Natural killer cell (primary cell): ENCODE measurements at regions not wholly inside any gene's neighbourhood (a gene's known extent, or its start where the extent isn't known, plus 50 kb on each side); places are given as distances from the start of the nearest gene placed in this dataset.

Experiments used
- ATAC-seq, 3 donors: fragments of 150-1000 bp in 2 of 3; fragments of 200-7000 bp in 1 of 3; cut with Tn5 transposase; 1 replicate in 1 of 3; 2 replicates in 2 of 3; pipeline ENCODE4 v1.10.0; 2021; ENCODE audit warnings: mild to moderate bottlenecking in 2 of 3, moderate library complexity in 2 of 3
- DNase-seq, 2 donors: peaks; one replicate each; pipeline versions ENCODE4 v3.0.0 to v3.0.0-alpha.2; 2013 to 2021; ENCODE audit warnings: mixed read lengths in 1 of 2
- H3K27ac ChIP-seq: one replicate; pipeline ENCODE4 v1.5.1; 2013; ENCODE audit warnings: mild to moderate bottlenecking, low read length
- H3K27me3 ChIP-seq: one replicate; pipeline ENCODE4 v1.6.1; 2013; ENCODE audit warnings: low read length; ENCODE audit not compliant: control insufficient read depth, insufficient read depth
- H3K36me3 ChIP-seq: one replicate; pipeline ENCODE4 v1.6.1; 2013; ENCODE audit warnings: low read length; ENCODE audit not compliant: control insufficient read depth, insufficient read depth
- H3K4me1 ChIP-seq: one replicate; pipeline ENCODE4 v1.6.1; 2013; ENCODE audit warnings: low read length; ENCODE audit not compliant: control insufficient read depth, insufficient read depth
- H3K4me3 ChIP-seq: one replicate; pipeline ENCODE4 v1.5.1; 2013; ENCODE audit warnings: low read length
- H3K9me3 ChIP-seq: one replicate; pipeline ENCODE4 v1.6.1; 2013; ENCODE audit warnings: low read length; ENCODE audit not compliant: control insufficient read depth, insufficient read depth
- H3K27ac Mint-ChIP-seq, 2 donors: one replicate each; pipeline ENCODE4 v1.8.0; 2022; ENCODE audit warnings: mild to moderate bottlenecking in 2 of 2, mixed read lengths in 2 of 2, moderate library complexity in 1 of 2
- H3K27me3 Mint-ChIP-seq, 2 donors: one replicate each; pipeline ENCODE4 v1.8.0; 2022; ENCODE audit warnings: low read depth in 2 of 2, mixed read lengths in 2 of 2
- H3K36me3 Mint-ChIP-seq: one replicate; pipeline ENCODE4 v1.8.0; 2022; ENCODE audit warnings: mixed read lengths
- H3K4me1 Mint-ChIP-seq, 2 donors: one replicate each; pipeline ENCODE4 v1.8.0; 2022; ENCODE audit warnings: mixed read lengths in 2 of 2
- H3K4me3 Mint-ChIP-seq: one replicate; pipeline ENCODE4 v1.8.0; 2022; ENCODE audit warnings: mild to moderate bottlenecking, moderate library complexity, mixed read lengths
- H3K9me3 Mint-ChIP-seq, 2 donors: one replicate each; pipeline ENCODE4 v1.8.0; 2022; ENCODE audit warnings: mixed read lengths in 2 of 2
- CTCF ChIP-seq: fragments of 200-600 bp; IDR thresholded peaks from one replicate; pipeline ENCODE4 v1.8.0; 2022; ENCODE audit warnings: antibody characterized with exemption
- WGBS: methylation state at CpG from one replicate; pipeline ENCODE4 v1.1.7; 2013; ENCODE audit warnings: missing lambda C conversion rate; ENCODE audit not compliant: insufficient coverage; 5-methylcytosine and 5-hydroxymethylcytosine counted together
- intact Hi-C: fragments of 100-400 bp; cut with micrococcal nuclease; formaldehyde crosslinking; loops from one replicate; pipeline ENCODE4 v1.14.2; 2022

DNA sequence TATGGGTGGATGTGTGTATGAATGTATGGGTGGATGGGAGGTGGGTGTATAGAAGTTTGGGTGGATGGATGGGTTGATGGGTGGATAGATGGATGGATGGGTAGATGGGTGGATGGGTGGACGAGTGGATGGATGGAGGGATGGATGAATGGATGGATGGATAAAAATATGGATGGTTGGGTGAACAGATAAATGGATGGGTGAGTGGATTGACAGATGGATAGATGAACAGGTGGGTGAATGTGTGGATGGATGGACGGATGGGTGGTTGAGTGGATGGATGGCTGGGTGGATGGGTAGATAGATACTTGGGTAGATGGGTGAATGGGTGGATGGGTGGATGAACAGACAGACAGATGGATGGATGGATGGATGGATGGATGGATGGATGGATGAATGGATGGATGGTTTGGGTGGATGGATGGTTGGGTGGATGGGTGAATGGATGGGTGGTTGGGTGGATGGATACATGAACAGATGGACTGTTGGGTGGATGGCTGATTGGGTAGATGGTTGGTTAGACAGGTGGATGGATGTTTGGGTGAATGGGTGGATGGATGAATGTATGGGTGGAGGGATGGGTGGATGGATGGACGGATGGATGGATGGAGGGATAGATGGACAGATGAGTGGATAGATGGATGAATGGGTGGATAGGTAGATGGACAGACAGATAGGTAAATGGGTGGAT lies 166.8 kb downstream of the IRX2 start:
- ATAC-seq (no peak), DNase-seq (no peak)
- intact Hi-C loops, result no loop called here
- Mint-ChIP-seq H3K27ac (no peak overlapping the region), H3K4me3 (no peak overlapping the region), H3K9me3 (peaks cover 7 to 8% of the 10 kb centered on the region in 2 donors), H3K4me1 (no peaks in the 10 kb centered on the region), H3K27me3 (no peaks in the 10 kb centered on the region), H3K36me3 (no peaks in the 10 kb centered on the region)
- Histone ChIP-seq H3K4me3 (no peak overlapping the region), H3K4me1 (no peaks in the 10 kb centered on the region), H3K36me3 (no peaks in the 10 kb centered on the region), H3K27ac (no peak overlapping the region), H3K27me3 (no peaks in the 10 kb centered on the region), H3K9me3 (peaks cover 6% of the 10 kb centered on the region)
- 65% methylated on average over 3 of the region's 3 CpGs for WGBS
- TF ChIP-seq CTCF, result no peak

DNA sequence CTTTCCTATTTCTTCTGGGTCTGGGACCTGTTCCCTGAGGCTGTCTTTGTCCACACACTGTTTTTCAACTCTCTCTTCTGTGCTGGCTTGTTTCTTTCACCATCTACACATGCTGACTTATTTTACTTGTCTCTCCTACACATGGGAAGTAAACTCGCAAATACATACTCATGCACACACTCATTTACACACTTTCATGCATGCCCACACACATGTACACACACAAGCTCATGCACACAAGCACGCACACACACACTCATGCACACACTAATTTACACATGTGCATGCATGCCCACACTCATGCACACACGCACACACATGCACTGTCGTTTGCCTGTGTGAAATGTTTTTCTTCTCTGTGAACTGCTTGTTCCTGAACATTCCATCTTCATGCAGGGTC lies 169.0 kb downstream of the IRX2 start:
- 92% methylated on average over 4 of the region's 4 CpGs for WGBS
- no peak overlapping the region for H3K4me3 Mint-ChIP-seq
- H3K36me3 Mint-ChIP-seq, result no peaks in the 10 kb centered on the region
- TF ChIP-seq CTCF, result no peak
- H3K4me1 Mint-ChIP-seq, result no peaks in the 10 kb centered on the region
- H3K9me3 Mint-ChIP-seq, result peaks cover 7 to 8% of the 10 kb centered on the region in 2 donors
- Histone ChIP-seq H3K4me1 (no peaks in the 10 kb centered on the region), H3K9me3 (peaks cover 4% of the 10 kb centered on the region), H3K36me3 (no peaks in the 10 kb centered on the region), H3K4me3 (no peak overlapping the region), H3K27ac (no peak overlapping the region), H3K27me3 (no peaks in the 10 kb centered on the region)
- DNase-seq, result no peak
- ATAC-seq, result no peak
- no peaks in the 10 kb centered on the region for H3K27me3 Mint-ChIP-seq
- intact Hi-C loops, result no loop called here
- no peak overlapping the region for H3K27ac Mint-ChIP-seq

DNA sequence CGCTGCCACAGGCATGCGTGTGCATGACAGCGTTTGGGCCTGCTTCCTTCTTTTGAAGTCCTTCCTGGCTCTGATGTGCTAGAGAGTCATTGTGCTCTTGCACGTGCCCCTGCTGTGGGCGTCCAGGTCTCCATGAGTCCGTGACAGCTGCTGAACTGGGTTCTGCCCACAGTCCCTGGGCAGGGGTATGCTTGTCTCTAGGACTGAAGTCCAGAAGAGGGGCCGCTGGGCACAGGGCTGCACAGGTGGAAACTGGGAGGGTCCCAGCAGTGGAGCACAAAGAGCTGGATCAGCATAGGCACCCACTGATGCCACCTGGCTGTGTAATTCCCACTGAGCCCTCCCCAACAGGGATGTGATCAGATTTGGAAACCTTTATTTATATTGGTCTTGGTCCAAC lies 169.4 kb downstream of the IRX2 start:
- no peaks in the 10 kb centered on the region for H3K27me3 Mint-ChIP-seq
- Histone ChIP-seq H3K4me3 (no peak overlapping the region), H3K27me3 (no peaks in the 10 kb centered on the region), H3K9me3 (peaks cover under 1% of the 10 kb centered on the region), H3K27ac (no peak overlapping the region), H3K4me1 (no peaks in the 10 kb centered on the region), H3K36me3 (no peaks in the 10 kb centered on the region)
- H3K4me3 Mint-ChIP-seq, result no peak overlapping the region
- intact Hi-C loops, result no loop called here
- no peak for DNase-seq
- no peaks in the 10 kb centered on the region for H3K4me1 Mint-ChIP-seq
- no peak for ATAC-seq
- no peak for TF ChIP-seq CTCF
- H3K36me3 Mint-ChIP-seq, result no peaks in the 10 kb centered on the region
- WGBS, result 82% methylated on average over 7 of the region's 7 CpGs
- H3K27ac Mint-ChIP-seq, result no peak overlapping the region
- H3K9me3 Mint-ChIP-seq, result peaks cover 7 to 8% of the 10 kb centered on the region in 2 donors

- H3K4me1 Mint-ChIP-seq, result no peaks in the 10 kb centered on the region
- Histone ChIP-seq H3K36me3 (no peaks in the 10 kb centered on the region), H3K4me3 (no peak overlapping the region), H3K27ac (no peak overlapping the region), H3K9me3 (no peaks in the 10 kb centered on the region), H3K27me3 (no peaks in the 10 kb centered on the region), H3K4me1 (no peaks in the 10 kb centered on the region)
- ATAC-seq, result no peak
- DNase-seq, result no peak
- no peak overlapping the region for H3K4me3 Mint-ChIP-seq
- WGBS, result 85% methylated on average over 4 of the region's 5 CpGs
- H3K36me3 Mint-ChIP-seq, result no peaks in the 10 kb centered on the region
- intact Hi-C loops, result no loop called here
- H3K9me3 Mint-ChIP-seq, result peaks cover 6 to 11% of the 10 kb centered on the region in 2 donors
- H3K27ac Mint-ChIP-seq, result no peak overlapping the region
- peaks cover 0 to 2% of the 10 kb centered on the region in 2 donors for H3K27me3 Mint-ChIP-seq
- no peak for TF ChIP-seq CTCF
Measured at GRCh38 chr5:2581418-2581817, 170.1 kb downstream of the IRX2 start.
